GM12878 (cell line): ENCODE measurements at regions not wholly inside any gene's neighbourhood (a gene's known extent, or its start where the extent isn't known, plus 50 kb on each side); places are given as distances from the start of the nearest gene placed in this dataset.

Experiments
- ATAC-seq: fragments of 200-7000 bp; cut with Tn5 transposase; 3 replicates; pipeline ENCODE4 v1.9.1; 2020; ENCODE audit warnings: mild to moderate bottlenecking, moderate library complexity
- BruUV-seq: library from RNA; stranded (reverse); fragments of 400-500 nt; replicated peaks from 2 replicates; lab custom pipeline; 2021; lab: Mats Ljungman, UMichigan
- CTCF ChIA-PET: fragments of 300-600 bp; sonication (Branson Sonifier 250); formaldehyde crosslinking; extraction: SDS; loops from one replicate; lab custom pipeline; 2021; ENCODE audit warnings: inconsistent platforms; lab: Yijun Ruan, JAX
- POLR2A ChIA-PET: fragments of 350-600 bp; formaldehyde crosslinking; extraction: SDS; loops from one replicate; lab custom pipeline; 2021; ENCODE audit warnings: inconsistent platforms; lab: Charles Lee
- RAD21 ChIA-PET: fragments of 300-600 bp; sonication (Branson Sonifier 250); formaldehyde crosslinking; loops from one replicate; lab custom pipeline; 2023; ENCODE audit warnings: antibody characterized with exemption; ENCODE audit not compliant: unreplicated experiment; lab: Charles Lee
- SMC1A ChIA-PET: fragments of 300-600 bp; sonication (Branson Sonifier 250); formaldehyde crosslinking; loops from one replicate; lab custom pipeline; 2023; ENCODE audit not compliant: unreplicated experiment, uncharacterized antibody; lab: Charles Lee
- DNase-seq: peaks from one replicate; pipeline ENCODE4 v3.0.0-alpha.2; 2011; ENCODE audit warnings: low read depth, low spot score
- FAIRE-seq: peaks from 3 replicates; lab custom pipeline; 2011; peaks lifted over from hg19 to GRCh38; lab: Jason Lieb, UNC
- H2AFZ ChIP-seq: 2 replicates; pipeline ENCODE4 v1.6.0; 2011; ENCODE audit warnings: low read depth, low read length, control low read depth; ENCODE audit not compliant: control insufficient read depth
- H3K27ac ChIP-seq: 2 replicates; pipeline ENCODE4 v1.5.1; 2011; ENCODE audit warnings: control low read depth; ENCODE audit not compliant: control insufficient read depth, insufficient read depth
- H3K27me3 ChIP-seq, 2 experiments: replicated peaks in 1 of 2; 2 replicates each; pipeline versions ENCODE4 v1.6.0 to v1.6.1; 2011; ENCODE audit warnings: low read length in 1 of 2; ENCODE audit not compliant: control insufficient read depth in 2 of 2, insufficient read depth in 2 of 2
- H3K36me3 ChIP-seq, 2 experiments: 2 replicates each; pipeline ENCODE4 v1.5.1; 2011; ENCODE audit warnings: low read length in 1 of 2; ENCODE audit not compliant: control insufficient read depth in 2 of 2, insufficient read depth in 2 of 2
- H3K4me1 ChIP-seq: 2 replicates; pipeline ENCODE4 v1.6.1; 2011; ENCODE audit warnings: mild to moderate bottlenecking, low read length, moderate library complexity, mixed read lengths; ENCODE audit not compliant: control insufficient read depth, insufficient read depth
- H3K4me2 ChIP-seq: 2 replicates; pipeline ENCODE4 v1.6.0; 2011; ENCODE audit warnings: control low read depth; ENCODE audit not compliant: control insufficient read depth, insufficient read depth
- H3K4me3 ChIP-seq: fragments of 200-600 bp; sonication (generic); 2 replicates; pipeline ENCODE4 v1.5.1; 2016
- H3K79me2 ChIP-seq: 2 replicates; pipeline ENCODE4 v1.6.0; 2011; ENCODE audit warnings: low read length; ENCODE audit not compliant: control insufficient read depth, insufficient read depth
- H3K9ac ChIP-seq: 2 replicates; pipeline ENCODE4 v1.8.0; 2011; ENCODE audit warnings: low read length, control low read depth, mixed read lengths; ENCODE audit not compliant: control insufficient read depth, insufficient read depth
- H3K9me3 ChIP-seq: replicated peaks from 3 replicates; pipeline ENCODE4 v1.5.1; 2011; ENCODE audit warnings: mild to moderate bottlenecking, low read length; ENCODE audit not compliant: control insufficient read depth, insufficient read depth
- H4K20me1 ChIP-seq: 2 replicates; pipeline ENCODE4 v1.6.0; 2011; ENCODE audit not compliant: control insufficient read depth, insufficient read depth
- BACH1 ChIP-seq: fragments of 450-650 bp; IDR thresholded peaks from 2 replicates; pipeline ENCODE4 v1.6.1; 2017; ENCODE audit warnings: mild to moderate bottlenecking, borderline replicate concordance
- BRCA1 ChIP-seq: IDR thresholded peaks from 2 replicates; pipeline ENCODE4 v1.6.1; 2011; ENCODE audit warnings: low read depth, low read length, improper control_type of control experiment
- E4F1 ChIP-seq: fragments of 450-650 bp; IDR thresholded peaks from 2 replicates; pipeline ENCODE4 v1.6.1; 2018; ENCODE audit warnings: borderline replicate concordance, mild to moderate bottlenecking; ENCODE audit not compliant: partially characterized antibody
- KLF5 ChIP-seq: fragments of 450-650 bp; IDR thresholded peaks from 2 replicates; pipeline ENCODE4 v1.6.1; 2014; ENCODE audit warnings: mild to moderate bottlenecking; ENCODE audit not compliant: partially characterized antibody
- MXI1 ChIP-seq: fragments of 150-350 bp; IDR thresholded peaks from 2 replicates; pipeline ENCODE4 v1.6.1; 2011; ENCODE audit warnings: low read depth, mild to moderate bottlenecking, inconsistent platforms, low read length, improper control_type of control experiment
- PRDM15 ChIP-seq: fragments of 450-650 bp; formaldehyde crosslinking; IDR thresholded peaks from 2 replicates; pipeline ENCODE4 v1.4.0; 2020; ENCODE audit warnings: mild to moderate bottlenecking, moderate library complexity
- RCOR1 ChIP-seq: conservative IDR thresholded peaks from 2 replicates; pipeline ENCODE4 v1.6.1; 2012; ENCODE audit warnings: low read depth, low read length, improper control_type of control experiment
- SIX5 ChIP-seq: IDR thresholded peaks from 2 replicates; pipeline ENCODE4 v1.6.1; 2011; ENCODE audit warnings: mild to moderate bottlenecking, low read depth, low read length, moderate library complexity; ENCODE audit not compliant: severe bottlenecking
- SREBF2 ChIP-seq: IDR thresholded peaks from 2 replicates; pipeline ENCODE4 v1.6.1; 2012; ENCODE audit warnings: mild to moderate bottlenecking, low read length
- SUPT20H ChIP-seq: IDR thresholded peaks from 2 replicates; pipeline ENCODE4 v1.6.1; 2011; ENCODE audit warnings: low read depth, mild to moderate bottlenecking, low read length, moderate library complexity, borderline replicate concordance; ENCODE audit not compliant: control insufficient read depth
- YBX1 ChIP-seq: fragments of 450-650 bp; IDR thresholded peaks from 2 replicates; pipeline ENCODE4 v1.6.1; 2016; ENCODE audit warnings: antibody characterized with exemption
- ZNF274 ChIP-seq: IDR thresholded peaks from one replicate; pipeline ENCODE4 v1.8.0; 2011; ENCODE audit not compliant: insufficient read length, insufficient read depth
- WGBS: methylation state at CpG from one replicate; pipeline ENCODE4 v1.1.6; 2016; ENCODE audit warnings: low lambda C conversion rate; ENCODE audit not compliant: insufficient replicate concordance, insufficient coverage; ENCODE audit errors: missing lambda C conversion rate; 5-methylcytosine and 5-hydroxymethylcytosine counted together
- in situ Hi-C: fragments of 300-500 bp; cut with MboI; formaldehyde crosslinking; loops from 9 replicates; pipeline ENCODE4 v1.14.3; 2018; ENCODE audit warnings: mixed read lengths
- intact Hi-C: fragments of 100-400 bp; cut with micrococcal nuclease; formaldehyde crosslinking; loops from one replicate; pipeline ENCODE4 v1.14.2; 2022; ENCODE audit not compliant: unreplicated experiment
- TF ChIP-seq, protein P1 (sequence below): IDR thresholded peaks from 2 replicates; pipeline ENCODE4 v1.6.1; 2012; ENCODE audit warnings: low read length, inconsistent platforms
- TF ChIP-seq, protein P2 (sequence below): IDR thresholded peaks from 2 replicates; pipeline ENCODE4 v1.6.1; 2012; ENCODE audit warnings: low read depth, low read length, improper control_type of control experiment

DNA sequence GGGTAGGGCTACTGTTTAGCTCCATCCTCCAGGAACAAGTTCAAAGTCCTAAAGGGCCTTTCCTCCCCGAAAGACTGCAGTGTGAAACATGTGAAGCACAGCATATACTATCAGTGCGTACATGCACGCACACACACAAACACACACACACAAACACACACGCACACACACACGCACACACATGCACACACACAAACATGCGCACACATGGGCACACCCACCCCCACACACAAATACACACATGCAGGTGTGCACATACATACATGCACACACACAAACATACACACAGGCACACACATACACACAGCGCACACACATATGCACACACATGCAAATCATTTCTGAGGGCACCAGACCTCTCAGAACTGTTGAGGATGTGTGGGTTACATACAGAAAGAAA lies 382.0 kb upstream of the CDH4 start:
- FAIRE-seq: no peak
- H3K4me3 ChIP-seq: no peak overlapping the region
- ATAC-seq: no peak
- H3K9ac ChIP-seq: no peak overlapping the region
- no peaks in the 10 kb centered on the region for H3K36me3 ChIP-seq
- no peak overlapping the region for H3K4me2 ChIP-seq
- WGBS: 80% methylated on average over 7 of the region's 7 CpGs
- no peaks in the 10 kb centered on the region for H3K4me1 ChIP-seq
- no peak overlapping the region for H3K27ac ChIP-seq
- no peaks in the 10 kb centered on the region for H4K20me1 ChIP-seq
- ChIA-PET RAD21 (no interaction called here), CTCF (interaction anchor here (0.9 kb wide), 1 partner anchor 18 kb away, joined by 3 read pairs; no protein-coding TSS in a partner anchor), POLR2A (no interaction called here), SMC1A (no interaction called here)
- no peaks in the 10 kb centered on the region for H3K27me3 ChIP-seq
- H3K79me2 ChIP-seq: no peaks in the 10 kb centered on the region
- no peaks in the 10 kb centered on the region; the same call in 2 of the 3 replicates for H3K9me3 ChIP-seq
- intact Hi-C loops (no loop called here), in situ Hi-C loops (no loop called here)
- TF ChIP-seq ZNF274 (no peak), SREBF2 (no peak), SIX5 (no peak), MXI1 (no peak), BACH1 (no peak), SUPT20H (no peak), E4F1 (no peak), KLF5 (no peak), YBX1 (no peak), BRCA1 (no peak), PRDM15 (CRISPR knock-in tag) (no peak), RCOR1 (no peak)
- TF ChIP-seq, protein P1, sequence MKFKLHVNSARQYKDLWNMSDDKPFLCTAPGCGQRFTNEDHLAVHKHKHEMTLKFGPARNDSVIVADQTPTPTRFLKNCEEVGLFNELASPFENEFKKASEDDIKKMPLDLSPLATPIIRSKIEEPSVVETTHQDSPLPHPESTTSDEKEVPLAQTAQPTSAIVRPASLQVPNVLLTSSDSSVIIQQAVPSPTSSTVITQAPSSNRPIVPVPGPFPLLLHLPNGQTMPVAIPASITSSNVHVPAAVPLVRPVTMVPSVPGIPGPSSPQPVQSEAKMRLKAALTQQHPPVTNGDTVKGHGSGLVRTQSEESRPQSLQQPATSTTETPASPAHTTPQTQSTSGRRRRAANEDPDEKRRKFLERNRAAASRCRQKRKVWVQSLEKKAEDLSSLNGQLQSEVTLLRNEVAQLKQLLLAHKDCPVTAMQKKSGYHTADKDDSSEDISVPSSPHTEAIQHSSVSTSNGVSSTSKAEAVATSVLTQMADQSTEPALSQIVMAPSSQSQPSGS: no peak
- TF ChIP-seq, protein P2, sequence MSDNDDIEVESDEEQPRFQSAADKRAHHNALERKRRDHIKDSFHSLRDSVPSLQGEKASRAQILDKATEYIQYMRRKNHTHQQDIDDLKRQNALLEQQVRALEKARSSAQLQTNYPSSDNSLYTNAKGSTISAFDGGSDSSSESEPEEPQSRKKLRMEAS: no peak
- no peak for DNase-seq
- H2AFZ ChIP-seq: no peak overlapping the region
- no TSS peak for BruUV-seq
